H9 (cell line): ENCODE measurements at regions not wholly inside any gene's neighbourhood (a gene's known extent, or its start where the extent isn't known, plus 50 kb on each side); places are given as distances from the start of the nearest gene placed in this dataset.

Experiments
- DNase-seq: peaks from one replicate; pipeline ENCODE4 v3.0.0-alpha.2; 2017
- H2AFZ ChIP-seq: one replicate; pipeline ENCODE4 v1.6.1; 2013; ENCODE audit warnings: mild to moderate bottlenecking, low read length, control low read depth, moderate library complexity
- H2AK5ac ChIP-seq: 2 replicates; pipeline ENCODE4 v1.6.1; 2013; ENCODE audit warnings: low read length, control low read depth, mixed read lengths; ENCODE audit not compliant: insufficient read length
- H2BK120ac ChIP-seq: one replicate; pipeline ENCODE4 v1.6.1; 2013; ENCODE audit warnings: low read depth, mild to moderate bottlenecking, low read length, control low read depth, inconsistent platforms; ENCODE audit not compliant: poor library complexity, severe bottlenecking
- H2BK12ac ChIP-seq: 2 replicates; pipeline ENCODE4 v1.6.1; 2013; ENCODE audit warnings: low read length, control low read depth, mixed read lengths, low read depth; ENCODE audit not compliant: insufficient read length
- H2BK15ac ChIP-seq: 2 replicates; pipeline ENCODE4 v1.6.1; 2013; ENCODE audit warnings: low read depth, low read length, control low read depth
- H2BK20ac ChIP-seq: one replicate; pipeline ENCODE4 v1.6.1; 2013; ENCODE audit warnings: low read depth, mild to moderate bottlenecking, low read length, control low read depth, inconsistent platforms; ENCODE audit not compliant: poor library complexity, severe bottlenecking
- H2BK5ac ChIP-seq: 2 replicates; pipeline ENCODE4 v1.6.1; 2013; ENCODE audit warnings: low read length, control low read depth, mixed read lengths; ENCODE audit not compliant: insufficient read length
- H3K14ac ChIP-seq: 2 replicates; pipeline ENCODE4 v1.6.1; 2013; ENCODE audit warnings: low read length, control low read depth; ENCODE audit not compliant: insufficient read depth
- H3K18ac ChIP-seq: 2 replicates; pipeline ENCODE4 v1.6.1; 2013; ENCODE audit warnings: low read depth, mild to moderate bottlenecking, mixed read lengths, low read length, control low read depth; ENCODE audit not compliant: insufficient read length
- H3K23ac ChIP-seq: 2 replicates; pipeline ENCODE4 v1.6.1; 2013; ENCODE audit warnings: low read length, control low read depth, mixed read lengths, low read depth; ENCODE audit not compliant: insufficient read length
- H3K23me2 ChIP-seq: 2 replicates; pipeline ENCODE4 v1.6.1; 2013; ENCODE audit warnings: low read depth, mild to moderate bottlenecking, mixed read lengths, low read length, control low read depth; ENCODE audit not compliant: insufficient read length, poor library complexity, severe bottlenecking
- H3K27ac ChIP-seq: 2 replicates; pipeline ENCODE4 v1.5.1; 2013; ENCODE audit warnings: low read length, control low read depth, mixed read lengths, low read depth; ENCODE audit not compliant: insufficient read length
- H3K27me3 ChIP-seq: 2 replicates; pipeline ENCODE4 v1.6.1; 2013; ENCODE audit warnings: low read length, control low read depth, inconsistent platforms; ENCODE audit not compliant: insufficient read depth
- H3K4ac ChIP-seq: 2 replicates; pipeline ENCODE4 v1.6.1; 2013; ENCODE audit warnings: low read depth, mild to moderate bottlenecking, control low read depth, inconsistent platforms, low read length, moderate library complexity
- H3K4me1 ChIP-seq: 2 replicates; pipeline ENCODE4 v1.6.1; 2013; ENCODE audit warnings: low read length, control low read depth, inconsistent platforms; ENCODE audit not compliant: insufficient read depth
- H3K4me2 ChIP-seq: 2 replicates; pipeline ENCODE4 v1.6.1; 2013; ENCODE audit warnings: low read length, control low read depth, mixed read lengths; ENCODE audit not compliant: insufficient read length, insufficient read depth
- H3K56ac ChIP-seq: 2 replicates; pipeline ENCODE4 v1.6.1; 2013; ENCODE audit warnings: low read depth, mild to moderate bottlenecking, mixed read lengths, low read length, control low read depth; ENCODE audit not compliant: insufficient read length
- H3K79me1 ChIP-seq: 2 replicates; pipeline ENCODE4 v1.6.1; 2013; ENCODE audit warnings: low read depth, mild to moderate bottlenecking, moderate library complexity, low read length, control low read depth, inconsistent platforms; ENCODE audit not compliant: insufficient read depth, poor library complexity, severe bottlenecking
- H3K79me2 ChIP-seq: 2 replicates; pipeline ENCODE4 v1.6.1; 2013; ENCODE audit warnings: low read length, control low read depth, inconsistent platforms; ENCODE audit not compliant: insufficient read depth
- H3K9ac ChIP-seq: 2 replicates; pipeline ENCODE4 v1.6.1; 2013; ENCODE audit warnings: low read length, control low read depth, mixed read lengths; ENCODE audit not compliant: insufficient read length; ENCODE audit errors: extremely low read depth
- H3K9me3 ChIP-seq: one replicate; pipeline ENCODE4 v1.6.1; 2013; ENCODE audit warnings: low read depth, low read length, inconsistent platforms; ENCODE audit not compliant: control insufficient read depth
- H3T11ph ChIP-seq: one replicate; pipeline ENCODE4 v1.6.1; 2013; ENCODE audit warnings: mild to moderate bottlenecking, low read length, control low read depth, inconsistent platforms
- H4K20me1 ChIP-seq: one replicate; pipeline ENCODE4 v1.6.1; 2013; ENCODE audit not compliant: control insufficient read depth, insufficient read length, insufficient read depth
- H4K5ac ChIP-seq: 2 replicates; pipeline ENCODE4 v1.6.1; 2013; ENCODE audit warnings: low read depth, mild to moderate bottlenecking, mixed read lengths, low read length, control low read depth; ENCODE audit not compliant: insufficient read length
- H4K8ac ChIP-seq: replicated peaks from 2 replicates; pipeline ENCODE4 v1.6.1; 2013; ENCODE audit warnings: low read length, control low read depth, mixed read lengths, low read depth; ENCODE audit not compliant: insufficient read length
- H4K91ac ChIP-seq: 2 replicates; pipeline ENCODE4 v1.6.1; 2013; ENCODE audit warnings: low read depth, mild to moderate bottlenecking, moderate library complexity, mixed read lengths, low read length, control low read depth; ENCODE audit not compliant: insufficient read length
- H3K27ac Mint-ChIP-seq, 3 experiments: 2 replicates in 2 of 3; 3 replicates in 1 of 3; pipeline ENCODE4 v1.8.0; 2020 to 2021; ENCODE audit warnings: mixed read lengths in 3 of 3, mild to moderate bottlenecking in 1 of 3, moderate library complexity in 1 of 3
- H3K27me3 Mint-ChIP-seq: 2 replicates; pipeline ENCODE4 v1.8.0; 2021; ENCODE audit warnings: low read depth, mild to moderate bottlenecking, moderate library complexity, mixed read lengths
- H3K36me3 Mint-ChIP-seq, 3 experiments: 2 replicates in 2 of 3; 3 replicates in 1 of 3; pipeline ENCODE4 v1.8.0; 2020 to 2021; ENCODE audit warnings: low read depth in 3 of 3, mixed read lengths in 3 of 3; ENCODE audit not compliant: insufficient read depth in 1 of 3
- H3K4me1 Mint-ChIP-seq, 2 experiments: 2 replicates each; pipeline ENCODE4 v1.8.0; 2020; ENCODE audit warnings: mixed read lengths in 2 of 2
- H3K4me3 Mint-ChIP-seq, 2 experiments: 2 replicates in 1 of 2; 3 replicates in 1 of 2; pipeline ENCODE4 v1.8.0; 2020 to 2021; ENCODE audit warnings: mild to moderate bottlenecking in 2 of 2, mixed read lengths in 2 of 2, moderate library complexity in 1 of 2
- H3K9me3 Mint-ChIP-seq, 2 experiments: 2 replicates in 1 of 2; 3 replicates in 1 of 2; pipeline ENCODE4 v1.8.0; 2020; ENCODE audit warnings: mild to moderate bottlenecking in 2 of 2, mixed read lengths in 2 of 2, moderate library complexity in 1 of 2
- WGBS: extraction: QIAGEN DNeasy Blood & Tissue Kit; methylation state at CpG from one replicate; pipeline ENCODE4 v1.1.7; 2013; ENCODE audit warnings: missing lambda C conversion rate, low lambda C conversion rate, mixed read lengths; ENCODE audit not compliant: insufficient read length; ENCODE audit errors: extremely low coverage; 5-methylcytosine and 5-hydroxymethylcytosine counted together
- TF ChIP-seq, protein P1 (sequence below): fragments of 200-600 bp; sonication (generic); conservative IDR thresholded peaks from 3 replicates; pipeline ENCODE4 v1.8.0; 2021; ENCODE audit warnings: antibody characterized with exemption, mild to moderate bottlenecking

DNA sequence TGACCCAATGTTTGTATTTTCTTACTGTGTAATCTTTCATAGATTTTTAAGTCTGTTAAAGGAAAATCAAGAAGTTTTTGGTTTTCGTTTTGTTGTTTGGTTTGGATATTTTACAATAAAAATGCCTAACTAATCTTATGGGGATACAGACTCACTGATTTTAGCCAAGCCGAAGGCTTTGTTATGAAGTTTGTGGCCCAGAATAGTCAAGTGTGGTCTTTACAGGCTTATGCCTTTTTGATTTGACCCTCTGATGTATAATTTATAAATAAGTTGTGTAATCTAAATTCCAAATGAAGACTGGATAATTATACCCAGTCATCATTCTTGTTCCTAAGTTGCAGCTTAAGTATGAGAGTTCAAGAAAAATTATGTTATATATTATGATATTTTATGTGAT lies 739.3 kb downstream of the ADGRL2 start:
- no peak overlapping the region for H2BK12ac ChIP-seq
- TF ChIP-seq, protein P1, sequence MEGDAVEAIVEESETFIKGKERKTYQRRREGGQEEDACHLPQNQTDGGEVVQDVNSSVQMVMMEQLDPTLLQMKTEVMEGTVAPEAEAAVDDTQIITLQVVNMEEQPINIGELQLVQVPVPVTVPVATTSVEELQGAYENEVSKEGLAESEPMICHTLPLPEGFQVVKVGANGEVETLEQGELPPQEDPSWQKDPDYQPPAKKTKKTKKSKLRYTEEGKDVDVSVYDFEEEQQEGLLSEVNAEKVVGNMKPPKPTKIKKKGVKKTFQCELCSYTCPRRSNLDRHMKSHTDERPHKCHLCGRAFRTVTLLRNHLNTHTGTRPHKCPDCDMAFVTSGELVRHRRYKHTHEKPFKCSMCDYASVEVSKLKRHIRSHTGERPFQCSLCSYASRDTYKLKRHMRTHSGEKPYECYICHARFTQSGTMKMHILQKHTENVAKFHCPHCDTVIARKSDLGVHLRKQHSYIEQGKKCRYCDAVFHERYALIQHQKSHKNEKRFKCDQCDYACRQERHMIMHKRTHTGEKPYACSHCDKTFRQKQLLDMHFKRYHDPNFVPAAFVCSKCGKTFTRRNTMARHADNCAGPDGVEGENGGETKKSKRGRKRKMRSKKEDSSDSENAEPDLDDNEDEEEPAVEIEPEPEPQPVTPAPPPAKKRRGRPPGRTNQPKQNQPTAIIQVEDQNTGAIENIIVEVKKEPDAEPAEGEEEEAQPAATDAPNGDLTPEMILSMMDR, result no peak
- no peak overlapping the region for H3K56ac ChIP-seq
- H2BK120ac ChIP-seq, result no peak overlapping the region
- no peak overlapping the region for H3K27ac ChIP-seq
- H3K23ac ChIP-seq, result no peak overlapping the region
- no peak overlapping the region for H4K5ac ChIP-seq
- no peak overlapping the region for H3T11ph ChIP-seq
- no peaks in the 10 kb centered on the region for H3K27me3 ChIP-seq
- H4K91ac ChIP-seq, result no peak overlapping the region
- no peak overlapping the region for H3K4me3 Mint-ChIP-seq
- H3K27ac Mint-ChIP-seq, result no peak overlapping the region
- H3K9me3 ChIP-seq, result no peaks in the 10 kb centered on the region
- H2BK5ac ChIP-seq, result no peak overlapping the region
- H3K23me2 ChIP-seq, result no peaks in the 10 kb centered on the region
- WGBS, result 100% methylated on average over 1 of the region's 2 CpGs
- H3K14ac ChIP-seq, result no peak overlapping the region
- H3K18ac ChIP-seq, result no peak overlapping the region
- H3K9me3 Mint-ChIP-seq, result peaks cover 4 to 13% of the 10 kb centered on the region in 2 experiments; a peak in 3 of 5 replicates
- no peak overlapping the region for H2AFZ ChIP-seq
- H4K8ac ChIP-seq, result no peak overlapping the region
- no peaks in the 10 kb centered on the region for H3K27me3 Mint-ChIP-seq
- no peaks in the 10 kb centered on the region for H3K4me1 ChIP-seq
- H3K36me3 Mint-ChIP-seq, result peaks cover 2 to 11% (median 5%) of the 10 kb centered on the region in 3 experiments; a peak in 3 of 7 replicates
- H3K4me2 ChIP-seq, result no peak overlapping the region
- H3K4me1 Mint-ChIP-seq, result no peaks in the 10 kb centered on the region
- H3K4ac ChIP-seq, result no peak overlapping the region
- H3K79me2 ChIP-seq, result no peaks in the 10 kb centered on the region
- no peaks in the 10 kb centered on the region for H3K79me1 ChIP-seq
- H3K9ac ChIP-seq, result no peak overlapping the region
- no peak overlapping the region for H2BK20ac ChIP-seq
- H2AK5ac ChIP-seq, result no peak overlapping the region
- no peak overlapping the region for H2BK15ac ChIP-seq
- no peaks in the 10 kb centered on the region for H4K20me1 ChIP-seq
- no peak for DNase-seq
